ENCODE measurements at regions not wholly inside any gene's neighbourhood (a gene's known extent, or its start where the extent isn't known, plus 50 kb on each side); places are given as distances from the start of the nearest gene placed in this dataset.

DNA sequence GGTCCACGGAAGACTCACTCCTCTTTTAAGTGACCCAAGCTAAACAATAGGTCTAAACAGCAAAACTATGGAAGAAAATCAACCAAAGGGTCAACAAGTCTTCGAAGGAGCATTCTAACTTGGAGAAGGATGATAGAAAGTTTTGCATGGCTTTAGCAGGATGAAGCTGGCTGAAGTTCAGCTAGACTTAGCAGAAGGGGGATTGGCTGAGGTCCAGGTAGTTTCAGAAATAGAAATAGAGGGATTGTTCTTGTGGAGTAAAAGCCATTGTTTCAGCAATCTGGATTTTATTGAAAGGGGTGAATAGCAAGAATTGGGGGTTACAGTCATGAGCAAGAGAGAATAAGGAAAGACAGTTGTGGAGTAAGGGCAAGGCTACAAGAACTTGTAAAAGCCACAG is 84.7 kb upstream of the TSPAN8 start:
- no peak overlapping the region for H3K4me3 ChIP-seq (ENCODE audit: low read depth, low read length)
- TF ChIP-seq, protein P1, sequence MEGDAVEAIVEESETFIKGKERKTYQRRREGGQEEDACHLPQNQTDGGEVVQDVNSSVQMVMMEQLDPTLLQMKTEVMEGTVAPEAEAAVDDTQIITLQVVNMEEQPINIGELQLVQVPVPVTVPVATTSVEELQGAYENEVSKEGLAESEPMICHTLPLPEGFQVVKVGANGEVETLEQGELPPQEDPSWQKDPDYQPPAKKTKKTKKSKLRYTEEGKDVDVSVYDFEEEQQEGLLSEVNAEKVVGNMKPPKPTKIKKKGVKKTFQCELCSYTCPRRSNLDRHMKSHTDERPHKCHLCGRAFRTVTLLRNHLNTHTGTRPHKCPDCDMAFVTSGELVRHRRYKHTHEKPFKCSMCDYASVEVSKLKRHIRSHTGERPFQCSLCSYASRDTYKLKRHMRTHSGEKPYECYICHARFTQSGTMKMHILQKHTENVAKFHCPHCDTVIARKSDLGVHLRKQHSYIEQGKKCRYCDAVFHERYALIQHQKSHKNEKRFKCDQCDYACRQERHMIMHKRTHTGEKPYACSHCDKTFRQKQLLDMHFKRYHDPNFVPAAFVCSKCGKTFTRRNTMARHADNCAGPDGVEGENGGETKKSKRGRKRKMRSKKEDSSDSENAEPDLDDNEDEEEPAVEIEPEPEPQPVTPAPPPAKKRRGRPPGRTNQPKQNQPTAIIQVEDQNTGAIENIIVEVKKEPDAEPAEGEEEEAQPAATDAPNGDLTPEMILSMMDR (conservative IDR thresholded peaks at IDR 0.05; ENCODE audit: low read depth, low read length): no peak
- DNase-seq (ENCODE audit: low read depth): no peak

DNA sequence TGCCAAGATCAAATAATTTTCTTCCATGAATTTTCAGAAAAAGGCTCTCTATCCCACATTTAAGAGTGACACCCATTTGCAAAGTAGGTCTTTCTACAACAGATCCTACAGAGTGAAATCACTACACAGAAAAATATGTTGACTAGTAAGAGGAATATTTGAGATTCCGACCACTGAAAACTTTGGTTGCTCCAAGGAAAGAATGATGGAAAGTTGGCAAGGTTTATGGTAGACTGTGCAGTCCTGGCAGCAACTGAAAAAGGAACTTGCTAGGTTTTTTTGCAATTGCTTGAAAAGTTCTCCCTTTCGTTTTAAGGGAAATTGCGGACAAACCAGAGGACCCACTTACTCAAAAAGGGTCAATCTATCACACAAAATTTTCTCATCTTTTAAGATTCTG is 83.1 kb upstream of the TSPAN8 start:
- no peak for DNase-seq (ENCODE audit: low read depth)
- TF ChIP-seq, protein P1 (conservative IDR thresholded peaks at IDR 0.05; ENCODE audit: low read depth, low read length): no peak
- no peak overlapping the region for H3K4me3 ChIP-seq (ENCODE audit: low read depth, low read length)

DNA sequence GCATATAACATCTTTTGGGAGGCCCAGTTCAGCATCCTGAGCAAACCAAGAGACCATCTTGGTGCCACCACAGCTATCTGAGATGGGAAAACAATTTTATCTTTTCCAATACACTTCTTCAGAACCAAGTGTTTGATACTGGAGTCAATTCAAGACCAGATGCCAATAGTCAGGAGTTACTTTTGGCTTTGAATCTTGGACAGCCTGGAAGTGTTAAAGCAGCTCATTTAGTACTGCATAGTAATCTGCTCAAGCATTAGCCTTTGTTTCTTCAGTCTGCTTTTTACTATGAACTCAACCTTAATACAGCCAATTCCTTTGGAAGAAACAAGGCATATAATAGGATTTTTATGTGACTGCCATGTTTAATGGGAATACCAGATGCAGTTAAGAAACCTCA is 81.9 kb upstream of the TSPAN8 start:
- no peak overlapping the region for H3K4me3 ChIP-seq (ENCODE audit: low read depth, low read length)
- no peak for DNase-seq (ENCODE audit: low read depth)
- TF ChIP-seq, protein P1 (conservative IDR thresholded peaks at IDR 0.05; ENCODE audit: low read depth, low read length): no peak

DNA sequence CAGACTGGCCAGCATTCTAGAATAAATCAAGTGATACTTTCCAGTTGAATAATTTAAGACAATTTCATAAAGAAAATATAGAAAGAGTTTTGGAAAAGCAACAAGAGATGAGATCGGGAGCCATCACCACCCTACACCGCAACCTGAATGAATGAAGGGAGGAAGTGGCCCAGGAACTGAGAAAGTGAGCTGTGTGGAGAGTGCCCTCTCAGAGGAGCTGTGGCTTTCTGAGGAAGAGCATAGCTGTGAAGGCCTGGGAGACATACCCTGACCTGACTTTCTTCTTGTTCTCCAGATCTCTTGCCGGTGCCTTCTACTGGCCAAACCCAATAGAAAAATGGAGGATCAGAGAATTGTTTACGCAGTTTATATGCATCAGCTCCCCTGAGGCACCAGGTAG is 79.3 kb upstream of the TSPAN8 start:
- TF ChIP-seq, protein P1 (conservative IDR thresholded peaks at IDR 0.05; ENCODE audit: low read depth, low read length): no peak
- no peak for DNase-seq (ENCODE audit: low read depth)
- H3K4me3 ChIP-seq (ENCODE audit: low read depth, low read length): no peak overlapping the region

DNA sequence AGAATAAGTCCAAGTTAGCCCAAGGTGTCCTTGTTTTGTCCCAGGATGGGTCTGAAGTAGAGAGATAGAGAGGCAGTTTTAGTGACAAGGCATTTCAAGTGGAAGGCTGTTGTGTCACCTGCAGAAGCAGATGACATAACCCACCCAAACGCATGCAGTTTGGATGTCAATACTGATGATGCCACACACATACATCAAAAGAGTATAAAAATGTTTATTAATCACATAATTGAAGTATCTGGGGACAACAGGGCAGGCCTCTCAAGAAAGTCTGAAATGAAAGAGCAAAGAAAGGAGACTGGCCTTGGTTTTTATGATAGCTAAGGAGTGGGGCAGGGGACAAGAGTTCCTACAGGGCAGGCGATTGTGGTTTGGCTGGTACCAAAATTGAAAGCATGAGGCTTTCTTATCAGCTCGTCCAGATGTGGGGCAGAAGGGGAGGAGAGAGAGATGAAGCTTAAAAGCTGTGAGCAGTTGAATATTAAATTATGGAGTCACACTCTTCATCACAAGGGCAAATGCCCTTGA is 78.4 kb upstream of the TSPAN8 start:
- no peak overlapping the region for H3K4me3 ChIP-seq (ENCODE audit: low read depth, low read length)
- TF ChIP-seq, protein P1 (conservative IDR thresholded peaks at IDR 0.05; ENCODE audit: low read depth, low read length): no peak
- no peak for DNase-seq (ENCODE audit: low read depth)

DNA sequence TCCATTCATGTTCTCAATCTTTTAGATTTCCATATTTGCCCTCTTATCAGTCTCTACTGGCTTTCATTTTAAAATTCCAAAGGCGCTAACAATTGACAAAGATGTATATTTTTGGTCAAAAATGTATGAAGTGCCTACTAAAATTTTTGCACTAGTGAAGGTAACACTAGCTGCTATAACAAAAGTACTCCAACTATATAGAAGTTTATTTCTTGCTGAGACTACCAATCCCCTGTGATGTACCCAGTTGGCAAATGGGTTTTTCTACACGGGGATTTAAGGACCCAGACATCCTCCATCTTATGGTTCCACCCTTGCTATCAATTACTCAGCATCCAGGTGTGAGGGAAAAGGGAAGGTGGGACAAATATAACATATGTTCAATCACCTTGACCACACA is 75.3 kb upstream of the TSPAN8 start:
- H3K4me3 ChIP-seq (ENCODE audit: low read depth, low read length): no peak overlapping the region
- no peak for DNase-seq (ENCODE audit: low read depth)
- TF ChIP-seq, protein P1 (conservative IDR thresholded peaks at IDR 0.05; ENCODE audit: low read depth, low read length): no peak

DNA sequence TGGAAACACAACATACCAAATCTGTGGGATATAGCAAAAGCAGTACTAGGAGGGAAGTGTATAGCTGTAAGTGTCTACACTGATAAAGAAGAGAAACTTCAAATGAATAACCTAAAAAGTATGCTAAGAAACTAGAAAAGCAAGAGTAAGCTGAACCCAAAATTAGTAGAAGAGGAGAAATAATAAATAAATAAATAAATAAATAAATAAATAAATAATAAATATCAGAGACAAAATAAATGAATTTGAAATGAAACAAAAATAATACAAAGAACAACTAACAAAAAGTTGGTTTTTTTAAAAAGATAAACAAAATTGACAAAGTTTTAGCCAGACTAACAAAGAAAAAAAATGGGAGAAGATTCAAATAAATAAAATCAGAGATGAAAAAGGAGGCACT is 72.7 kb upstream of the TSPAN8 start:
- H3K4me3 ChIP-seq (ENCODE audit: low read depth, low read length): no peak overlapping the region
- DNase-seq (ENCODE audit: low read depth): no peak
- TF ChIP-seq, protein P1 (conservative IDR thresholded peaks at IDR 0.05; ENCODE audit: low read depth, low read length): no peak
